Ovary (tissue), 7 donors: ENCODE measurements at regions not wholly inside any gene's neighbourhood (a gene's known extent, or its start where the extent isn't known, plus 50 kb on each side); places are given as distances from the start of the nearest gene placed in this dataset.

Source experiments
- DNase-seq, 5 donors: peaks; one replicate each; pipeline ENCODE4 v3.0.0-alpha.2; 2019 to 2020
- H3K27ac ChIP-seq, 2 donors: fragments of 200-600 bp; one replicate each; pipeline versions ENCODE4 v1.5.1 to v1.8.0; 2019 to 2022
- H3K27me3 ChIP-seq: fragments of 200-600 bp; one replicate; pipeline ENCODE4 v1.8.0; 2022
- H3K36me3 ChIP-seq: fragments of 200-600 bp; sonication (generic); one replicate; pipeline ENCODE4 v1.5.1; 2019
- H3K4me1 ChIP-seq: one replicate; pipeline ENCODE4 v1.8.1; 2013; ENCODE audit warnings: mild to moderate bottlenecking, moderate library complexity; ENCODE audit not compliant: insufficient read depth
- H3K4me3 ChIP-seq: fragments of 200-600 bp; sonication (generic); one replicate; pipeline ENCODE4 v1.5.1; 2017
- H3K9me3 ChIP-seq, 2 donors: fragments of 200-600 bp in 1 of 2; sonication (generic) in 1 of 2; one replicate each; pipeline versions ENCODE4 v1.5.1 to v1.8.1; 2013 to 2019; ENCODE audit warnings: mild to moderate bottlenecking in 1 of 2, moderate library complexity in 1 of 2
- CTCF ChIP-seq, 3 donors: fragments of 450-650 bp in 2 of 3; fragments of 200-600 bp in 1 of 3; IDR thresholded peaks; one replicate each; pipeline versions ENCODE4 v1.5.1 to v1.8.0; 2016 to 2022; ENCODE audit warnings: antibody characterized with exemption in 3 of 3, mild to moderate bottlenecking in 1 of 3
- EP300 ChIP-seq: sonication (generic); formaldehyde crosslinking; IDR thresholded peaks from one replicate; pipeline ENCODE4 v1.6.1; 2017; ENCODE audit warnings: antibody characterized with exemption
- POLR2A ChIP-seq: fragments of 450-650 bp; IDR thresholded peaks from one replicate; pipeline ENCODE4 v1.6.1; 2017; ENCODE audit warnings: antibody characterized with exemption, mild to moderate bottlenecking, moderate library complexity
- WGBS, 3 donors: extraction: QIAGEN DNeasy Blood & Tissue Kit in 1 of 3; methylation state at CpG; one replicate each; pipeline versions ENCODE4 v1.1.5 to v1.1.7; 2013 to 2017; 5-methylcytosine and 5-hydroxymethylcytosine counted together
- intact Hi-C, 4 donors: fragments of 100-400 bp; cut with DNase I; formaldehyde crosslinking; loops; one replicate each; pipeline versions ENCODE4 v1.11.0 to v1.15.1; 2022 to 2023
- donor health status: DM: no; HTN: no; CAD: no; lungs with moderate emphysema.
- donor health status: DM: no; HTN: no; CAD: no.
- donor health status: Bipolar disorder and iron deficiency.
- donor health status: DM: no; HTN: no; CAD: no.
- donor health status: DM: yes; HTN: yes; CAD: no.

GRCh38 chr2:163348857-163349380 lies 386.9 kb downstream of the FIGN start:
- H3K27ac ChIP-seq = peak overlapping the region in 1 of 2 donors; percentile 61
- peak in 1 of 5 donors; percentile 11 for DNase-seq

GRCh38 chr2:163347982-163348856 lies 387.6 kb downstream of the FIGN start:
- intact Hi-C loops = loop anchor here in 1 of 4 donors (10.0 kb wide), 1 partner anchor 387 kb away; the partner anchor contains the start of gene FIGN
- peak; percentile 51 to 83 (median 60) for DNase-seq
- WGBS, 3 donors = 10 to 15% (median 11%) methylated on average over 41 to 46 of the region's 46 CpGs
- peak overlapping the region; percentile 27 for H3K4me3 ChIP-seq
- no peaks in the 10 kb centered on the region for H3K27me3 ChIP-seq
- TF ChIP-seq CTCF (IDR thresholded peaks at IDR 0.05) (no peak), EP300 (no peak), POLR2A (no peak)
- H3K27ac ChIP-seq = peak overlapping the region; percentile 50 to 61
- H3K4me1 ChIP-seq = peaks cover 4% of the 10 kb centered on the region
- H3K36me3 ChIP-seq = no peaks in the 10 kb centered on the region
- H3K9me3 ChIP-seq = no peaks in the 10 kb centered on the region

More at GRCh38 chr2:163348857-163349380, 386.9 kb downstream of the FIGN start:
- Histone ChIP-seq H3K9me3 (no peaks in the 10 kb centered on the region), H3K27me3 (no peaks in the 10 kb centered on the region), H3K36me3 (no peaks in the 10 kb centered on the region), H3K4me1 (peaks cover 4% of the 10 kb centered on the region), H3K4me3 (no peak overlapping the region)
- TF ChIP-seq EP300 = no peak
- TF ChIP-seq CTCF (IDR thresholded peaks at IDR 0.05) = no peak
- TF ChIP-seq POLR2A = no peak
- intact Hi-C loops = loop anchor here in 1 of 4 donors (10.0 kb wide), 1 partner anchor 386 kb away; the partner anchor contains the start of gene FIGN
- whole genome bisulfite sequencing, 3 donors = 63 to 66% (median 65%) methylated on average over 8 of the region's 8 CpGs

- Histone ChIP-seq H3K4me3 (no peak overlapping the region), H3K9me3 (no peaks in the 10 kb centered on the region), H3K27me3 (no peaks in the 10 kb centered on the region), H3K36me3 (no peaks in the 10 kb centered on the region), H3K4me1 (peaks cover 4% of the 10 kb centered on the region), H3K27ac (no peak overlapping the region)
- TF ChIP-seq CTCF (IDR thresholded peaks at IDR 0.05) (peak; percentile 38 to 56 (median 53)), POLR2A (no peak), EP300 (no peak)
- intact Hi-C loops = loop anchor here in 1 of 4 donors (10.0 kb wide), 1 partner anchor 389 kb away; the partner anchor contains the start of gene FIGN
- 16 to 20% (median 18%) methylated on average over 6 of the region's 6 CpGs for WGBS, 3 donors
- DNase-seq = no peak
Observed at GRCh38 chr2:163345795-163346573, 389.8 kb downstream of the FIGN start.

GRCh38 chr2:163343316-163343715 lies 392.5 kb downstream of the FIGN start:
- no peaks in the 10 kb centered on the region for H3K27me3 ChIP-seq
- TF ChIP-seq POLR2A = no peak
- TF ChIP-seq CTCF (IDR thresholded peaks at IDR 0.05) = no peak
- TF ChIP-seq EP300 = no peak
- H3K9me3 ChIP-seq = no peaks in the 10 kb centered on the region
- no peak overlapping the region for H3K27ac ChIP-seq
- 90 to 91% (median 91%) methylated on average over 7 of the region's 7 CpGs for WGBS, 3 donors
- peaks cover 1% of the 10 kb centered on the region for H3K4me1 ChIP-seq
- no peaks in the 10 kb centered on the region for H3K36me3 ChIP-seq
- intact Hi-C loops = loop anchor here in 1 of 4 donors (10.0 kb wide), 1 partner anchor 391 kb away; the partner anchor contains the start of gene FIGN
- DNase-seq = no peak
- H3K4me3 ChIP-seq = no peak overlapping the region
